Gastroesophageal sphincter (tissue), 3 donors: ENCODE measurements at regions not wholly inside any gene's neighbourhood (a gene's known extent, or its start where the extent isn't known, plus 50 kb on each side); places are given as distances from the start of the nearest gene placed in this dataset.

Experiments
- EP300 ChIP-seq: sonication (generic); formaldehyde crosslinking; IDR thresholded peaks from one replicate; pipeline ENCODE4 v1.6.1; 2017; ENCODE audit warnings: antibody characterized with exemption, mild to moderate bottlenecking
- POLR2A ChIP-seq, 2 donors: fragments of 450-650 bp; IDR thresholded peaks; one replicate each; pipeline ENCODE4 v1.6.1; 2017; ENCODE audit warnings: antibody characterized with exemption in 2 of 2, mild to moderate bottlenecking in 2 of 2, moderate library complexity in 1 of 2
- POLR2AphosphoS5 ChIP-seq: sonication (generic); formaldehyde crosslinking; IDR thresholded peaks from one replicate; pipeline ENCODE4 v1.6.1; 2017; ENCODE audit warnings: antibody characterized with exemption
- TF ChIP-seq, protein P1 (sequence below), 4 experiments: fragments of 200-600 bp in 2 of 4; fragments of 450-650 bp in 2 of 4; sonication (generic) in 1 of 4; IDR thresholded peaks; one replicate each; pipeline ENCODE4 v1.5.1; 2017 to 2019; ENCODE audit warnings: antibody characterized with exemption in 4 of 4, mild to moderate bottlenecking in 2 of 4, moderate library complexity in 2 of 4

DNA sequence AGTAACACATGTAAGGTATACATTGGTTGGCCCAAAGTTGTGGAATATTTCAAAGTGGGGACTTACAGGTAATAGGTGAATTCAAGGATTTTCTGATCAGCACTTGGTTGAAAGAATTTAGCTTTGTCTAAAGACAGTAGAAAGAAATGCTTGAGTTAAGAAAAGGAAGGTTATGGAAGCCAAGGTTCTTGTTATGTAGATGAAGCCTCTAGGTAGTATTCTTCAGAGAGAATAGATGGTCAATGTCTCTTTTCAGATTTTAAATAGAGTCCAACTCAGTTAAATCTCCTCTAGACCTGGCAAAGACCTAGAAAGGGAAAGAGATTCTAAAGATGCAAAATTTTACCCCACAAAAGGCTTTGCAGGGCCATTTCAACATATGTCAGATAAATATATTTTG lies 157.4 kb downstream of the ANKRD30B start:
- TF ChIP-seq, protein P1, sequence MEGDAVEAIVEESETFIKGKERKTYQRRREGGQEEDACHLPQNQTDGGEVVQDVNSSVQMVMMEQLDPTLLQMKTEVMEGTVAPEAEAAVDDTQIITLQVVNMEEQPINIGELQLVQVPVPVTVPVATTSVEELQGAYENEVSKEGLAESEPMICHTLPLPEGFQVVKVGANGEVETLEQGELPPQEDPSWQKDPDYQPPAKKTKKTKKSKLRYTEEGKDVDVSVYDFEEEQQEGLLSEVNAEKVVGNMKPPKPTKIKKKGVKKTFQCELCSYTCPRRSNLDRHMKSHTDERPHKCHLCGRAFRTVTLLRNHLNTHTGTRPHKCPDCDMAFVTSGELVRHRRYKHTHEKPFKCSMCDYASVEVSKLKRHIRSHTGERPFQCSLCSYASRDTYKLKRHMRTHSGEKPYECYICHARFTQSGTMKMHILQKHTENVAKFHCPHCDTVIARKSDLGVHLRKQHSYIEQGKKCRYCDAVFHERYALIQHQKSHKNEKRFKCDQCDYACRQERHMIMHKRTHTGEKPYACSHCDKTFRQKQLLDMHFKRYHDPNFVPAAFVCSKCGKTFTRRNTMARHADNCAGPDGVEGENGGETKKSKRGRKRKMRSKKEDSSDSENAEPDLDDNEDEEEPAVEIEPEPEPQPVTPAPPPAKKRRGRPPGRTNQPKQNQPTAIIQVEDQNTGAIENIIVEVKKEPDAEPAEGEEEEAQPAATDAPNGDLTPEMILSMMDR (IDR thresholded peaks at IDR 0.05) = no peak
- TF ChIP-seq EP300 (no peak), POLR2AphosphoS5 (no peak), POLR2A (IDR thresholded peaks at IDR 0.05) (no peak)
